ENCODE measurements at regions not wholly inside any gene's neighbourhood (a gene's known extent, or its start where the extent isn't known, plus 50 kb on each side); places are given as distances from the start of the nearest gene placed in this dataset.

DNA sequence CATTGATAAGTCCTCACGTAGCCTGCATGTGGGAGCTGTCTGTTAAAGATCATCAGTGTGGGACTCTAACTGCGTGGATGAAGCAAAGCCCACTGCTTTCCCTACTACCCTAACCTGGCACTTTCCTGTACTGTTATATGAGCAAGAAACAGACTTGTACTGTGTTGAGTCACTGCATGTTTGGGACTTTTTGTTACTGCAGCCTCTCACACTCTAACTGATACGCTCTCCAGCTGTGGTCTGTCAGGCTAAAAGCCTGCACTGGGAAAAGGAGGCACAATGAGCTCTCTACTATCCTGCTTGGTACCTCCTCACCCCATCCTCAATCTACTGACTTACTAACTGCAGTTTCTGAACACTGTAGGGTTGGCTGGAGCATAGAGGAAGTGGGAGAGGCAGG is 93.7 kb upstream of the PLET1 start:
- in situ Hi-C loops (cut with MboI; ENCODE audit: low sequenced_read_pairs) = no loop called here

DNA sequence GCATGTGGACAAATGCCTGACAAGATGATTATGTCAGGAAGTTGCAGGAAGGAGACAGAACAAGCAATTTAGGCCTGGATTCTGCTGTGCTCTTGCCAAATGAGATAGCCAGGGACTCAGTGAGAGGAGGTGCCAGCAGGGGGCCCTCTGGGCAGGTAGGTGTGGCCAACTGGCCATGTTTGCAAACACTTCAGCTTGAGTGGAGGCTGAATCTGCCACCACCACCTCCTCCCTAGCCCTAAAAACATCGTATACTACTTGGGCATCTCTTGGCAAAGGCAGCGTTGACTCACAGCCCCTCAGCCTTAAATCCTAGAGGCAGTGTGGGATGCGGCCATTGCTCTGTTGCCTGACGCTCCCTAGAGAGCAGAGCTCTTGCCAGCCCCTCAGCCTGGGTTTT is 95.1 kb upstream of the PLET1 start:
- in situ Hi-C loops (cut with MboI; ENCODE audit: low sequenced_read_pairs) = no loop called here

DNA sequence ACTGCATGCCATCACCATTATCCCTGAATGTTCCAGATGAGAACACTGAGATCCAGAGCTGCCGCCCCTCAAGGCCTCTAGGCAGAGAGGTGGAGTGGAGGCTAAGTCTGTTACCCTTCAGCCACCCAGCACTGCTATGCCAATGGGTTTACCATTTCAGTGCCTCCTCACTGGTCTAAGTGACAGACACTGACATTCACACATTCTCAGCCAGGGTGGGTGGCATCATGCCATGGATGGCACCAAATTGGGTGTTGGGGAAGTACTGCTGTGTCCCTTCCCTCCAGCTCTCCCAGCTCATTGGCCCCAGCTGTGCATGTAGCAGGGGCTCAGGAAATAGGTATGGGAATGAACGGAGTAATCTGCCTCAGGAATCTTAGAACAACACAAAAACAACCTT is 96.8 kb upstream of the PLET1 start:
- in situ Hi-C loops (cut with MboI; ENCODE audit: low sequenced_read_pairs) = no loop called here

DNA sequence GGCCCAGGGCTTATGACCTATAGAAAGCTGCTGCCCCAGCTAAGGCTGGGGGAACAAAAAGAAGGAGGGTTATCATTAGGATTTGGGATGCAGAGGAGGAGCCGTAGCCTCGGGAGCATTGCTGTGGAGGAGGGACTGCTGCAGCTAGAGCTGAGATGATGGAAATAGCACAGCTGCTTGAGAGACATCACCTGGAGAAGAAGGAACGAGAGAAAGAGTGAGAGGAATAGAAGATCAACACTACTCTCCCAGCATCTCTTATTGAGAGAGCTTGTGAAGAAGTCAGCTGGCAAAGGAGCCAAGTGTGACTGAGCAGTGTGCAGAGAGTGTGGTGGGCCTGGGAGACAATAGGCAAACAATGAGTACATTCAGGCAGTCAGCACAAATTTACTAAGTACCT is 100.7 kb upstream of the PLET1 start:
- in situ Hi-C loops (cut with MboI; ENCODE audit: low sequenced_read_pairs) = no loop called here

DNA sequence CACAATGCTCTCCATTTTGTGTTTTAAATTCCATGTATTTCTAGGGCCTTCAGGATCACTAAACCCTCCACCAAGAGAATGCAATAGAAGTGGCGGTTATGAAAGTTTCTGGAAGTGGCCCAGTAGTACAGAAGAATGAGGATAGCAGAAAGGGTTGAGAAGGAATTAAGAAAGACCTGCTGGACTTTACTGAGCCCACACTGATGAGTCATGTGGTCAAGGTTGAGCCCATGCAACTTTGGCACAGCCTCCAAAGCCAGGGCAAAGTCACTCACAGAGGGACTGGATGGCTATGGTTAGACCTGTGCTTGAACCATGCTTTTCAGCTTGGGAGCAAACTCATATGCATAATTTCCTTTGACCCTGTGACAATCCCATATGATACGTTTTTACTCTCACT is 102.9 kb upstream of the PLET1 start:
- in situ Hi-C loops (cut with MboI; ENCODE audit: low sequenced_read_pairs) = no loop called here

DNA sequence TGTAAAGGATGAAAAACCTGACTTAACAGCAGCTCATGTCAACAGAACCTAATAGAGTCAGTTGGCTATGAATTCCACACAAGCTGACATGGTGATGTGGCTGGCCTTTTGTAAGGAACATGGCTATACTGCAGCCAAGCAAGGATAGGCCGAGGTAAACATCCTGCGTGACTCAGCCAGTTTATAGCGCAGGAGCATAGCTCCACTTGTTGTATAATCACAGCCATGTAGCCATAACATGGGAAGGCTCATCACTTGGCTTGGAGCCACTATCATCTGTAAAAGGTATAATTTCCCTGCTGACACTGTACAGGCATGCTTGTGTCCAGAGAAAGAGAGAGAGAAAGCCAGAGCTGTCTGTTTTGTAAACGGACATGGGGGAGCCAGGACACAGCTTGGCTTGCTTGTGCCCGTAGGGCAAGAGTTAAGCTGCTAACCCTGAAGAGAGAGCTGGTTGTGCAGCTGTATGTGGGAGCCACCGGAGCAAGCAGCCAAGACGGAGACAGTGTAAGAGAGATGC is 104.4 kb upstream of the PLET1 start:
- in situ Hi-C loops (cut with MboI; ENCODE audit: low sequenced_read_pairs) = no loop called here

DNA sequence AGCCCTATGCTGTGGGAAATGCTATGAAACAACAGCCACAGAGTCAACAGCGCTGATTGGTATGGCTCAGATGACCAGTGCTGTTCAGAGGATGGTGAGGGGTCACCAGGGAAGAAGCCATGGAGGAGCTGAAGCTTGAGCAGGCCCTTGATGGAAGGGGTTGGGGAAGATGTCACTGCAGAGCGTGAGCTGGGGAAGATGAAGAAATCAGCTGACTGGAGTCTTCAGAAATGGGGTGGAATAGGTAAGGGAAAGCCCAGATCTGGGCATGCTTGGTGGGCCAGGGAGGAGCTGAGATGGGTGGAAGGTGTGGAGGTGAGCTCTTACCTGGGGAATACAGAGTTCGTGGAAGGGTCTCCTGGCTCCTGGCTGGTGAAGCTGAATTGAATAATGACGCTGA is 105.4 kb upstream of the PLET1 start:
- in situ Hi-C loops (cut with MboI; ENCODE audit: low sequenced_read_pairs) = no loop called here

DNA sequence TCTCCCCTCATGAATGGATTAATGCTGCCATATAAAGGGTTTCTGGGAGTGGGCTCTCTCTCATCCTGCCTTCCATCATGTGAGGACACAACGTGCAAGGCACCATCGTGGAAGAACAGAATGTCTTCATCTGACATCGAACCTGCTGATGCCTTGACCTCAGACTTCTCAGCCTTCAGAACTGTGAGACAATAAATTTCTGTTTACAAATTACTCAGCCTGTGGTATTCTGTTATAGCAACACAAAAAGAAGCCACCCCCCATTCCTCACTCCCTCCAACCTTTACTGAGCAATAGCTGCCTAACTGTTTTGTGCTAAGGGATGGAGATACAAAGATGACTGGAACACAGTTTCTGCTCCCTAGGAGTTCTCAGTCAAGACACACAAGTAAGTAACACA is 106.1 kb upstream of the PLET1 start:
- in situ Hi-C loops (cut with MboI; ENCODE audit: low sequenced_read_pairs) = no loop called here

DNA sequence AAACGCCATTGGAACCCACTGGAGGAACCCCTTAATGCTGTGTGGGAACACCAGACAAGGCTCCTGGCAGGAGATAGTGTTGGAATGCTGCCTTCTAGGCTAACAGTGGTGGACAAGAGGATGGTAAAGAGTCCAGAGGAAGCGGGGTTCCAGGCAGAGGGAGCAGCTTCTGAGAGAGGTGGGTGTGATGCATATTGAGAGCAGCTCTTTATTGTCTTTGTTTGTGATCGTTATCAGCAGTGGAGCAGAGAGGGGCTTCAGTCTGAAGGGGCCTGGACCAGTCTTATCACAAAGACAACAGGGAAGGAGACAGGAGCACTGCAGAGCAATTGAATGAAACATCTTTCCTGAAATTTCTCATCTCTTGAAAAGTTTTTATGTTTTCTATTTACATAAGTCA is 106.8 kb upstream of the PLET1 start:
- in situ Hi-C loops (cut with MboI; ENCODE audit: low sequenced_read_pairs) = no loop called here

DNA sequence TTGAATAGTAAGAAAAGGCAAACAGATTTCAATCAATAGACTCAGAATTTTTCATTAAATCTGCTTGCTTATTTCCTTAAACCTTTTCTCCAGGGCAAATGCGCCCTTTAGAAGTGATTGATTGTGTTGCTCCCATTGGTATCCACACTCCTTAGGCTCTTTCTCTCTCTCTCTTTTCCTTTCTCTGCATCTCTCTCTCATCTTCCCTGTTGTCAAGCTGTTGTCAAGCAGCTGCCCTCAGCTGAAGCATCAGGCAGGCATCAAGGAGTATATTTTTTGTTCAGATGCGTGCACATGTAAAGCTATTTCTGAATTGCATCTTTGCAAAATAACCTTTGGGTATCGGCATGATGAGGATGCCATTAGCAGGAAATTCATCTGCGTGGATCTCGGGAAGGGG is 107.2 kb upstream of the PLET1 start:
- in situ Hi-C loops (cut with MboI; ENCODE audit: low sequenced_read_pairs) = no loop called here

DNA sequence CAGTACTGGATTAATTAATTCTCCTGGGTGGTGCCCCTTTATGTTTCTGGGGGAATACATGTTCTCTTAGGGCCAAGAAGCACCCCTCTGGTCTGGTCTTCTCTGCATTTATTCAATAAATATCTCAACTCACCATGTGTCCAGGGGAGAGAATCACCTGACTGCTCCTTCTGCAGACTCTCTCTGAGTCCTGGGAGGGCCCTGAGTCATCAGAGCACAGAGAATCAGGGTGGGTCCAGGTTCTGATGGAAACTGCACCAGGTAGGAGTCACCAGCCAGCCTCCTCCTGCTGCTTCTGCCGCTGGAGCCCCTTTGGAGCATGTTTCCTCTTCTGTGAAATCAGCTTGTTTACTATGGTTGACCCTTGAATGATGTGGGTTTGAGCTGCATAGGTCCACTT is 107.7 kb upstream of the PLET1 start:
- in situ Hi-C loops (cut with MboI; ENCODE audit: low sequenced_read_pairs) = no loop called here

DNA sequence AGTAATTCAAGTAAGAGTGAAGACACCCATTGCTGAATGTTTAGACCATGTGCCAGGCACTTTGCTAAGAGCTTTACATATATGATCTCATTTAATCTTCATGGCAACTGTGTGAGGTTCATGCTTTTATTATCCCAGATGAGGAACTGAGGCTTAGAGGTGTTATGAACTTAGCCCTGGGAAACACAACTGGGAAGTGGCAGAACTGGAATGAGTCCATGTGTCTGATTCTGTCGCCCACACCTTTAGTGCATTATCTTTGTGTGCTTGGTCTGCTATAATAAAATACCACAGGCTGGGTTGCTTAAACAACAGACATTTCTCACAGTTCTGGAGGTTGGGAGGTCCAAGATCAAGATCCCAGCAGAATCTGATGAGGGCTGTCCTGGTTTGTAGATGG is 108.7 kb upstream of the PLET1 start:
- in situ Hi-C loops (cut with MboI; ENCODE audit: low sequenced_read_pairs) = no loop called here

DNA sequence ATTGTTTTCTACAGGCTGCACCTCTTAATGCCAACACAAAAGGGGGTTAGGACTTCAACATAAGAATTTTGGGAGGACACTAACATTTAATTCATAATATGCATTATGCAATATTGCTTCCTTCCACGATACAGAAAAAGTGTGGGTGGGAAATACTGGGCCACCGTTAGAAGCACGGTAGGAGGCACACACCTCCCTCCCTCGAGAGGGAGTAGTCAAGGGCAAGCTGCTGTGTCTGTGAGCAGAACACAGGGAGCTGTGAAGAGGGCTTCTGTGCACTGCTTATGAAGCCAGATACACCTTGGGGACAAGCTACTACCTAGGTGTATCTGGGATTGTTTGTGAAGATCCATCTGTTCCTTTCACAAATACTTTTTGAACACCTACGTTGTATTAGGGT is 109.3 kb upstream of the PLET1 start:
- in situ Hi-C loops (cut with MboI; ENCODE audit: low sequenced_read_pairs) = no loop called here

DNA sequence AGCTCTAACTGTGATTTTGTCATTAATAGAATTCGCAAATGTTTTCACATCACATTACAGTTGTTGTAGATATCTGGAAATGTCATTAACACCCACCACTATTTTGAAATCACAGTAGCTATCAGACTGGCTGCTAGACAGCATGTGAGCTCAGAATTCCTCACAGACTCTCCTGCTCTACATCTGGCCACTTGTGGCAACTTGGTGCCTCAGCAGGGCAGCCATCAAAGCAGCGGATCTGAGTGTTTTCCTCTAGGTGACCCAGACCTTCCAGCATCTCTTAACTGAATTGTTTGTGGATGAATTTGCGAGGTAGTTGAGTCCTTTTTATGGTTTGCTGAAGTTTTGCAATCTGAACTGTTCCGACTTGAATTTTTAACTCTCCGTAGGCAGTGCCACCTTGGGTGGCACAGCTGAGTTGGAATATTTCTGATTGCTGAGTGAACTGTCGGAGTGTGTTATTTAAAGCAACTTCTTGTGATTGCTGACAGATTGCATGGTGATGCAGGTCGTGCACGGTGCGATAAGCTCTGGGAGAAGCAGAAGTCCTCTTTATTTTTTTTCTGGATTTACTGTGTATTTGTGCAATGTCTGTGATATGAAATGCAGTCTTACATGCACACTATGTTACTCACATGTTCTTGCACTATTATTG is 114.0 kb upstream of the PLET1 start:
- in situ Hi-C loops (cut with MboI; ENCODE audit: low sequenced_read_pairs) = no loop called here

DNA sequence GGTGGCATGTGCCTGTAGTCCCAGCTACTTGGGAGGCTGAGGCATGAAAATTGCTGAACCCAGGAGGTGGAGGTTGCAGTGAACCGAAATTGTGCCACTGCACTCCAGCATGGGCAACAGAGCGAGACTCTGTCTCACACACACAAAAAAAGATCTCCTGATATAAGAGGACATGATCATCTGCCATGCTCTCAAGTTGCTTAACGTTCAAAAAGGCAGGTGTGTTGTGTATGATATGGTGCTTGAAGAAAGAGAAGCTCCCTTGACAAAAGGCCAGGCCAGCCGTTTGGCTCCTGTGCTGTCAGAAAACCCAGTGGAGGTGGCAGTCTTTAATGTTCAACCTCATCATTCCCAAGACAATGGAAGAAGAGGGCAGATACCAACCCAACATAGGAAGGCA is 117.3 kb upstream of the PLET1 start:
- in situ Hi-C loops (cut with MboI; ENCODE audit: low sequenced_read_pairs) = no loop called here

DNA sequence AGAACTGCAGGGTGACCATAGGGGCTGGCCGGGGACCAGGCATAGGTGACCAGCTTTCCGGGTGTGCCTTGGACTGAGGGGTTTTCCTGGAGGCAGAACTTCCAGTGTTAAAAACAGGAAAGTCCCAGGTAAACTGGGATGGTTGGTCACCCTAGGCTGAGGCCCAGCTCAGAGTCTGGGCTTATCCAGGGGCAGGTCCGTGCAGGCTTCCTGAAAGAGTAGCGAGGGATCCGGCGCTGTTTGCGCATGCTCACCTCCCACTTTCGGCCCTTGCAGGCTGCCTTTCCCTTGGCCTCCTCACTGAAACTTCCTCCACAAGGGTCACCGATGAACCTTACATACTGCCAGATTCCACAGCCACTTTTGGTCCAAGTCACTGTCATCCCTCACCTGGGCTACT is 119.8 kb upstream of the PLET1 start:
- in situ Hi-C loops (cut with MboI; ENCODE audit: low sequenced_read_pairs) = no loop called here

DNA sequence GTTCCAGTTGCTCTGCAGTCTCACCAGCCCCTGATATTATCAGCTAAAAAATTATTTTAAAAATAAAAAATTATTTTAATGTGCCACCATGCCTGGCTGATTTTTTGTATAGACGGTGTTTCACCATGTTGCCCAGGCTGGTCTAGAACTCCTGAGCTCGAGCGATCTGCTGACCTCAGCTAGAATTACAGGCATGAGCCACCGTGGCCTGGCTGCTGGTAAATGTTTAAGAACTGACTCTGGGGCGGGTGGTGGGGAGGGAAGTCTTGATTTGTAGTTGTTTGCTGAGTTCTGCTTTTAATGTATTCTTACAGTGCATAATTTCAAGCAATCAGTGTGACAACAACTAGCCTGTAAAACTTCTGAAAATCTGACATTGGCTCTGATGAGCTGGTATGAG is 120.9 kb upstream of the PLET1 start:
- in situ Hi-C loops (cut with MboI; ENCODE audit: low sequenced_read_pairs) = no loop called here

DNA sequence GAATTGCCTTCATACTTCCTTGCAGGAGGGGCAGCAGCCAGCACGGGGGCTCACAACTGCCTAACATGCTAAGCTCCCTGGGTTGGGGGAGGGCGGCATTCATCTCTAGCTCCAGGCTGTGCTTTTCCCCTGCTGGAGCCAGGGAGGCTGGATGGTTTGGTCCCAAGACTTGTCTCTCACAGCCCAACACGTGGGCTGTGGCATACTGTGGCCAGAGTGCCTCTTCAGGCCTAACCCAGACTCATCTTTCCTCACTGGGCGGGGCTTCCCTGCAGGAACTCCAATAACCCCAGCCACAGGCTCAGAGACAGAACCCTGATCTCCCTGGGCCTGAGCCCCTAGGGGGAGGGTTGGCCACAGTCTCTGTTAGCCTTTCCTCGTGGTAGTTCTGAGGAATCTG is 121.9 kb upstream of the PLET1 start:
- in situ Hi-C loops (cut with MboI; ENCODE audit: low sequenced_read_pairs) = no loop called here

DNA sequence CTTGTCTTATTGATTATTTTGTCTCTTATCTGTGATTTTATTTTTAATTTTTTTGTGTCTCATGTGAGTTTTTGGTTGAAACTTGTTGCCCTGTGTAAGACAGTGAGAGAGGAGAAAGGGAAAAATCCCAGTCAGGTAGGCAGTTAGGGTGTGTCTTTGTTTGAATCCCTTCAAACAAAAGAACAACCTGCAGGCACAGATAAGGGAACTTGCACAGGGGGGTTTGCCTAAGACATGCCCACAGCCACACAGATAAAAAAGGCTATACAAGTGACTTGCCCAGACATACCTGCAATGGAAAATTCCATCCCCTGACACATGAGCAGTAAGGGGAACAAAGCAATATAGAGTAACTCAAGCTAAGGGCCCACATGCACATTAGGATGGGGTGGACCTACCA is 127.8 kb upstream of the PLET1 start:
- in situ Hi-C loops (cut with MboI; ENCODE audit: low sequenced_read_pairs) = no loop called here

DNA sequence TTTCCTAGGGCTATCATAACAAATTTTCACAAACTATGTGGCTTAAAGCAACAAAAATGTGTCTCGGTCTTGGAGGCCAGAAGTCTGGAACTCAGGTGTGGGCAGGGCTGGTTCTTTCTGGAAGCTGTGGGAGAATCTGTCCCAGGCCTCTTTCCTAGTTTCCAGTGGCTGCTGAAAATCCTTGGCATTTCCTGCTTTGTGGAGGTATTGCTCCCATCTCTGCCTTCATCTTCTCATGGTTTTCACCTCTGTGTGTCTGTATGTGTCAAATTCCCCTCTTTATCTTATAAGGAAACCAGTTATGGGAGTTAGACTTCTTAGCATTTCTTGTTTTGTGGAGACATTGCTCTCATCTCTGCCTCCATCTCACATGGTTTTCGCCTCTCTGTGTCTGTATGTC is 130.4 kb upstream of the PLET1 start:
- in situ Hi-C loops (cut with MboI; ENCODE audit: low sequenced_read_pairs) = no loop called here

DNA sequence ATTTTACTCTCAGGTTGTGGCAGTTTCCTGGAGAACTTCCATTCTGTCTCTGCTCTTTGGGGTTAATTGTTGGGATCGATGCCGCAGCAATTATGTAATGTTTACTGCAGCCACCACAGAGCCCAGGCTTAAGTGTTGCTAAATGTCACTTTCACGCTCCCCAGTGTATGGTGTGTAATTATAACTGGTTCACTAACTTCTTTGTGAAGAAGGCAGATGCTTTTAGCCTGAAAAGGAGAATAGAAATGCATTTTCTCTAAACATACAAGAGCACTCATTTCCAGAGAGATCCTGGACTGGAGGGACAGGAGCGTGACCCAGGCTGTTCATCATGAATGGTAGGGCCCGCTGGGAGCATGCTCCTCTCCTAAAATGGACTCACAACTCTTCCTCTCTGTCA is 132.2 kb upstream of the PLET1 start:
- in situ Hi-C loops (cut with MboI; ENCODE audit: low sequenced_read_pairs) = no loop called here

DNA sequence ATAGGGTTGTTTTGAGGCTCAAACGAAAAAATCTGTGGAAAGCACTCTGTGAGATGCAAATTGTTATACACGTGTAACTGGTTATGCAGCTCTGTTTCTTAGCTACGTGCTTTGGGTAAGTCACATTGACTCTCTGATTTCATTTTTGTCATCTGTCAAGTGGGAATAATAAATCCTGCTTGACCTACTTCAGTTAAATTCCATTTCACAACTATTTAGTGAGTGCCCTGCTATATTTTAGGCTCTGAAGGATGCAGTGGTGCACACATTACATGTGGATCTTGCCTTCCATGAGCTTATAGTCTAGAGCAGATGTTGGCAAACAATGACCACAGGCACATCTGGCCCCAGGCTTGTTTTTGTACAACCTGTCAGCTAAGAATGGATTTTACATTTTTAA is 133.6 kb upstream of the PLET1 start:
- in situ Hi-C loops (cut with MboI; ENCODE audit: low sequenced_read_pairs) = no loop called here

DNA sequence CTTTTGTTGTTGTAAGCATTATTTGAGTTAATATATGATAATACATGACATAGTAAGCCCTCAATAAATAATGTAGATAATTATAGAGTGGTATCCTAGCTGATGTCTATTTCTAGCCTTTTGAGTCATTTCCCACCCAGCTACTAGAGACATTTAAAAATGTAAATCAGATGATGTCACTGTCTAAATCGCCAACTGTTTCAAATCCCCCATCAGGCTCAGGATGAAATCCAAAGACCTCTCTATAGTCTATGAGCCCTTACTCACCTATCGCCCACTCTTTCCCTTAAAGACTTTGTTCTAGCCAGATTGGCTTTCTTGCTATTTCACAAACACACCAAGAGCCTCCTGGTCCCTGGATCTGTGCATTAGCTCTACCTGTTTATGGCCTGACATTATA is 135.4 kb upstream of the PLET1 start:
- in situ Hi-C loops (cut with MboI; ENCODE audit: low sequenced_read_pairs) = no loop called here

Measured in HL-60/S4 treated with retinoic acid at 250 ng/mL for 4 days and 3 days (cell line).